Gastrocnemius medialis (tissue), 4 donors: ENCODE measurements at regions not wholly inside any gene's neighbourhood (a gene's known extent, or its start where the extent isn't known, plus 50 kb on each side); places are given as distances from the start of the nearest gene placed in this dataset.

ENCODE experiments used
- ATAC-seq, 2 donors: fragments of 150-250 bp; one replicate each; pipeline ENCODE4 v1.9.1; 2016
- DNase-seq, 2 donors: peaks; one replicate each; pipeline ENCODE4 v3.0.0-alpha.2; 2019
- H3K27ac ChIP-seq, 4 donors: fragments of 200-600 bp; sonication (generic); 1 replicate in 1 of 4; 2 replicates in 3 of 4; pipeline ENCODE4 v1.5.1; 2016 to 2018; ENCODE audit warnings: mild to moderate bottlenecking in 2 of 4, moderate library complexity in 1 of 4
- H3K27me3 ChIP-seq, 3 donors: fragments of 200-600 bp; sonication (generic) in 2 of 3; 1 replicate in 1 of 3; 2 replicates in 2 of 3; pipeline versions ENCODE4 v1.5.1 to v1.6.0; 2016 to 2019; ENCODE audit warnings: mild to moderate bottlenecking in 1 of 3, moderate library complexity in 1 of 3
- H3K36me3 ChIP-seq, 2 donors: fragments of 200-600 bp; sonication (generic) in 1 of 2; one replicate each; pipeline ENCODE4 v1.5.1; 2017 to 2018
- H3K4me1 ChIP-seq, 2 donors: fragments of 200-600 bp; sonication (generic) in 1 of 2; one replicate each; pipeline ENCODE4 v1.5.1; 2016 to 2017; ENCODE audit warnings: mild to moderate bottlenecking in 2 of 2
- H3K4me3 ChIP-seq, 4 donors: fragments of 200-600 bp; sonication (generic) in 3 of 4; 1 replicate in 1 of 4; 2 replicates in 3 of 4; pipeline ENCODE4 v1.5.1; 2016 to 2019; ENCODE audit warnings: mild to moderate bottlenecking in 2 of 4
- H3K9me3 ChIP-seq, 3 donors: fragments of 200-600 bp; sonication (generic) in 2 of 3; 1 replicate in 1 of 3; 2 replicates in 2 of 3; pipeline ENCODE4 v1.5.1; 2016 to 2019
- CTCF ChIP-seq, 5 experiments: fragments of 450-650 bp in 3 of 5; fragments of 200-600 bp in 2 of 5; sonication (generic) in 2 of 5; IDR thresholded peaks in 4 of 5; conservative IDR thresholded peaks in 1 of 5; 1 replicate in 4 of 5; 2 replicates in 1 of 5; pipeline ENCODE4 v1.5.1; 2016 to 2019; ENCODE audit warnings: antibody characterized with exemption in 5 of 5, mild to moderate bottlenecking in 3 of 5, moderate library complexity in 3 of 5
- POLR2A ChIP-seq, 2 donors: fragments of 450-650 bp; IDR thresholded peaks; one replicate each; pipeline ENCODE4 v1.6.1; 2017; ENCODE audit warnings: antibody characterized with exemption in 2 of 2, mild to moderate bottlenecking in 2 of 2, moderate library complexity in 2 of 2
- in situ Hi-C, 4 donors: fragments of 200-750 bp; cut with MboI; loops; one replicate each; pipeline versions ENCODE4 v1.15.0 to v1.8.0; 2017; ENCODE audit warnings: low sequenced_read_pairs in 4 of 4
- intact Hi-C: fragments of 100-400 bp; cut with DNase I; formaldehyde crosslinking; loops from one replicate; pipeline ENCODE4 v1.15.1; 2023; ENCODE audit warnings: low total_unique reads

DNA sequence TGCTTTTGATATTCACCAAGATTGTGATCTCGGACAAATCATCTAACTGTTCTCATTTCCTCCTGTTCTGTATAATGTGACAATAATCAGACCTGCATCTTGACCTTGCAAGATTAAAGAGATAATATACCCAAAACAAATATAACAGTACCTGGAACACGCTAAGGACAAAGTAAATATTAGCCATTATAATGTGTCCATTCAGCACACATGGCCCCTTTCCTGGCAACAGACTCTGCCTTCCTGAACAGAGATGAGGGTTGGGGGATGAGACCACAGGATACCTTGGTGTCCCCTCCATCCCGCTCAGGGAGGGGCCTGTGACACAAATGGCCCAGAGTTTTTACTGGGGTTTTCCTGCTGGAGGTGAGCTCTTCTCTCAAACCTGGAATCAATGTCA lies 143.4 kb upstream of the SERPINE2 start:
- no peak for ATAC-seq
- Histone ChIP-seq H3K9me3 (no peaks in the 10 kb centered on the region), H3K4me3 (no peak overlapping the region), H3K27me3 (no peaks in the 10 kb centered on the region), H3K36me3 (no peaks in the 10 kb centered on the region), H3K27ac (no peak overlapping the region), H3K4me1 (no peaks in the 10 kb centered on the region)
- intact Hi-C loops: no loop called here
- TF ChIP-seq POLR2A (IDR thresholded peaks at IDR 0.05) (no peak), CTCF (IDR thresholded peaks at IDR 0.05 in 4 of 5, conservative IDR thresholded peaks at IDR 0.05 in 1 of 5) (no peak)
- in situ Hi-C loops: no loop called here
- no peak for DNase-seq

DNA sequence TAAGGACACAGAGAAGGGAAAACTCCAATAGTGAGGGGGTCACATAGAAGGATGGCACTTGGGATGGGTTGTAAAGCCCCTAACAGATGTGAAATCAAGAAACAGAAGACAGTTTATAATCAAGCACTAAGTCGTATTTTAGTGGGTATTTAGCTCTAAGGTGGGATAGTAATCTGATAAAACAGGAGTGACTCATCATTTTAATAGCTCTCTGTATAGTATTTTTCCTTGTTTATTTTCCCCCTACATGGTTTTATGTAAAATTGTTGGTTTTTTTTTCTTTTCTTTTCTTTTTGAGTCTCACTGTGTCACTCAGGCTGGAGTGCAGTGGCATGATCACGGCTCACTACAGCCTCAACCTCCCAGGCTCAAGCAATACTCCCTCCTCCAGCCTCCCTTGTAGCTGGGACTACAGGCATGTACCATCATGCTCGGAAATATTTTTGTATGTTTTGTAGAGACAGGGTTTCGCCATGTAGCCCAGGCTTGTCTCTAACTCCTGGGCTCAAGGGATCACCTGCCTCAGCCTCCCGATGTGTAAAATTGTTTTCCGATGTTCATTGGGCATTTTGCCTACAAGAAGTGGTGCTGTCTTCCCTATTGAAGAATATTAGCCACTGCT lies 142.6 kb upstream of the SERPINE2 start:
- TF ChIP-seq POLR2A (IDR thresholded peaks at IDR 0.05) (no peak), CTCF (IDR thresholded peaks at IDR 0.05 in 4 of 5, conservative IDR thresholded peaks at IDR 0.05 in 1 of 5) (no peak)
- Histone ChIP-seq H3K36me3 (no peaks in the 10 kb centered on the region), H3K27ac (no peak overlapping the region), H3K27me3 (no peaks in the 10 kb centered on the region), H3K4me3 (no peak overlapping the region), H3K9me3 (no peaks in the 10 kb centered on the region), H3K4me1 (no peaks in the 10 kb centered on the region)
- intact Hi-C loops: no loop called here
- DNase-seq (no peak), ATAC-seq (no peak)
- in situ Hi-C loops: no loop called here

- DNase-seq: no peak
- no peaks in the 10 kb centered on the region for H3K9me3 ChIP-seq
- no peak overlapping the region for H3K27ac ChIP-seq
- no peak for ATAC-seq
- TF ChIP-seq CTCF (IDR thresholded peaks at IDR 0.05 in 4 of 5, conservative IDR thresholded peaks at IDR 0.05 in 1 of 5) (no peak), POLR2A (IDR thresholded peaks at IDR 0.05) (no peak)
- intact Hi-C loops (no loop called here), in situ Hi-C loops (no loop called here)
- no peaks in the 10 kb centered on the region for H3K27me3 ChIP-seq
- no peaks in the 10 kb centered on the region for H3K4me1 ChIP-seq
- H3K36me3 ChIP-seq: no peaks in the 10 kb centered on the region
- H3K4me3 ChIP-seq: no peak overlapping the region
Measured at GRCh38 chr2:224180810-224181209, 141.7 kb upstream of the SERPINE2 start.

GRCh38 chr2:224178056-224178455 lies 139.0 kb upstream of the SERPINE2 start:
- intact Hi-C loops: no loop called here
- Histone ChIP-seq H3K4me1 (no peaks in the 10 kb centered on the region), H3K9me3 (no peaks in the 10 kb centered on the region), H3K36me3 (no peaks in the 10 kb centered on the region), H3K4me3 (no peak overlapping the region), H3K27ac (no peak overlapping the region), H3K27me3 (no peaks in the 10 kb centered on the region)
- in situ Hi-C loops: no loop called here
- no peak for DNase-seq
- no peak for ATAC-seq
- no peak for TF ChIP-seq POLR2A (IDR thresholded peaks at IDR 0.05)
- TF ChIP-seq CTCF (IDR thresholded peaks at IDR 0.05 in 4 of 5, conservative IDR thresholded peaks at IDR 0.05 in 1 of 5): no peak

GRCh38 chr2:224175538-224175937 lies 136.5 kb upstream of the SERPINE2 start:
- Histone ChIP-seq H3K27ac (no peak overlapping the region), H3K36me3 (no peaks in the 10 kb centered on the region), H3K27me3 (no peaks in the 10 kb centered on the region), H3K4me1 (no peaks in the 10 kb centered on the region), H3K4me3 (no peak overlapping the region), H3K9me3 (no peaks in the 10 kb centered on the region)
- intact Hi-C loops: no loop called here
- TF ChIP-seq POLR2A (IDR thresholded peaks at IDR 0.05): no peak
- no peak for TF ChIP-seq CTCF (IDR thresholded peaks at IDR 0.05 in 4 of 5, conservative IDR thresholded peaks at IDR 0.05 in 1 of 5)
- no peak for ATAC-seq
- in situ Hi-C loops: no loop called here
- no peak for DNase-seq
